IMR-90 (cell line): ENCODE measurements at regions not wholly inside any gene's neighbourhood (a gene's known extent, or its start where the extent isn't known, plus 50 kb on each side); places are given as distances from the start of the nearest gene placed in this dataset.

Experiments used
- ATAC-seq: fragments of 200-7000 bp; cut with Tn5 transposase; 2 replicates; pipeline ENCODE4 v1.9.1; 2020; ENCODE audit warnings: low read depth, mild to moderate bottlenecking, moderate library complexity
- BruUV-seq: library from RNA; stranded (reverse); fragments of 400-500 nt; replicated peaks from 2 replicates; lab custom pipeline; 2021; lab: Mats Ljungman, UMichigan
- CTCF ChIA-PET: fragments of 300-600 bp; formaldehyde crosslinking; extraction: SDS; loops from one replicate; lab custom pipeline; 2021; ENCODE audit warnings: antibody characterized with exemption; lab: Yijun Ruan, JAX
- POLR2A ChIA-PET: fragments of 300-600 bp; sonication (Branson Sonifier 250); formaldehyde crosslinking; loops from one replicate; lab custom pipeline; 2022; ENCODE audit warnings: antibody characterized with exemption; ENCODE audit not compliant: unreplicated experiment; lab: Charles Lee
- DNase-seq: peaks from one replicate; pipeline ENCODE4 v3.0.0; 2013
- H2AFZ ChIP-seq: replicated peaks from 2 replicates; pipeline ENCODE3; 2013; ENCODE audit warnings: low read length, mild to moderate bottlenecking; ENCODE audit not compliant: poor library complexity
- H2AK5ac ChIP-seq: 2 replicates; pipeline ENCODE4 v1.6.1; 2013; ENCODE audit warnings: low read depth, low read length, inconsistent platforms
- H2AK9ac ChIP-seq: replicated peaks from 2 replicates; pipeline ENCODE3; 2013; ENCODE audit warnings: mild to moderate bottlenecking, low read depth, low read length, moderate library complexity; ENCODE audit not compliant: poor library complexity
- H2BK120ac ChIP-seq: 2 replicates; pipeline ENCODE4 v1.6.1; 2013; ENCODE audit warnings: low read depth, low read length, inconsistent platforms
- H2BK15ac ChIP-seq: 3 replicates; pipeline ENCODE4 v1.6.1; 2013; ENCODE audit warnings: low read depth, low read length, inconsistent platforms
- H2BK20ac ChIP-seq: 2 replicates; pipeline ENCODE4 v1.6.1; 2013; ENCODE audit warnings: low read depth, mild to moderate bottlenecking, inconsistent platforms, low read length, moderate library complexity
- H2BK5ac ChIP-seq: 2 replicates; pipeline ENCODE4 v1.6.1; 2013; ENCODE audit warnings: mild to moderate bottlenecking, low read depth, low read length, inconsistent platforms; ENCODE audit not compliant: poor library complexity, severe bottlenecking
- H3K14ac ChIP-seq: replicated peaks from 2 replicates; pipeline ENCODE4 v1.6.1; 2013; ENCODE audit warnings: low read depth, low read length, inconsistent platforms
- H3K18ac ChIP-seq: 2 replicates; pipeline ENCODE4 v1.6.1; 2013; ENCODE audit warnings: low read depth, low read length, control low read depth
- H3K23ac ChIP-seq: 2 replicates; pipeline ENCODE4 v1.6.1; 2013; ENCODE audit warnings: low read depth, low read length, inconsistent platforms
- H3K27ac ChIP-seq: 2 replicates; pipeline ENCODE4 v1.5.1; 2013; ENCODE audit warnings: mild to moderate bottlenecking, control low read depth, low read length; ENCODE audit not compliant: insufficient read depth
- H3K27me3 ChIP-seq: 2 replicates; pipeline ENCODE4 v1.6.1; 2013; ENCODE audit warnings: low read length; ENCODE audit not compliant: control insufficient read depth, insufficient read depth
- H3K36me3 ChIP-seq: 2 replicates; pipeline ENCODE4 v1.6.1; 2013; ENCODE audit warnings: low read length, mixed read lengths; ENCODE audit not compliant: control insufficient read depth, insufficient read depth
- H3K4ac ChIP-seq: 2 replicates; pipeline ENCODE4 v1.6.1; 2013; ENCODE audit warnings: low read depth, low read length, inconsistent platforms
- H3K4me1 ChIP-seq: 2 replicates; pipeline ENCODE4 v1.6.1; 2013; ENCODE audit warnings: low read length, mixed read lengths; ENCODE audit not compliant: control insufficient read depth, insufficient read depth
- H3K4me2 ChIP-seq: 2 replicates; pipeline ENCODE4 v1.6.1; 2013; ENCODE audit warnings: low read depth, mild to moderate bottlenecking, control low read depth, low read length, moderate library complexity
- H3K4me3 ChIP-seq: 2 replicates; pipeline ENCODE4 v1.5.1; 2013; ENCODE audit warnings: low read depth, mild to moderate bottlenecking, control low read depth, low read length, moderate library complexity; ENCODE audit not compliant: insufficient read depth
- H3K56ac ChIP-seq: 2 replicates; pipeline ENCODE4 v1.6.1; 2013; ENCODE audit warnings: low read length, inconsistent platforms; ENCODE audit not compliant: insufficient read depth; ENCODE audit errors: extremely low read depth
- H3K79me1 ChIP-seq, 2 experiments: 2 replicates each; pipeline ENCODE4 v1.6.1; 2013; ENCODE audit warnings: low read length in 2 of 2, inconsistent platforms in 1 of 2, low read depth in 1 of 2
- H3K9ac ChIP-seq: 2 replicates; pipeline ENCODE4 v1.6.1; 2013; ENCODE audit warnings: low read depth, low read length, control low read depth
- H3K9me1 ChIP-seq: 2 replicates; pipeline ENCODE4 v1.6.1; 2013; ENCODE audit warnings: low read length, inconsistent platforms; ENCODE audit not compliant: insufficient read depth
- H3K9me3 ChIP-seq: 2 replicates; pipeline ENCODE4 v1.6.1; 2013; ENCODE audit warnings: low read length; ENCODE audit not compliant: control insufficient read depth, insufficient read depth
- H4K20me1 ChIP-seq: 2 replicates; pipeline ENCODE4 v1.6.1; 2013; ENCODE audit warnings: low read length, inconsistent platforms; ENCODE audit not compliant: insufficient read depth
- H4K5ac ChIP-seq: 2 replicates; pipeline ENCODE4 v1.6.1; 2013; ENCODE audit warnings: mild to moderate bottlenecking, low read depth, low read length, control low read depth
- H4K8ac ChIP-seq, 2 experiments: 2 replicates each; pipeline ENCODE4 v1.6.1; 2013; ENCODE audit warnings: low read depth in 2 of 2, low read length in 2 of 2, control low read depth in 1 of 2, inconsistent platforms in 1 of 2
- H4K91ac ChIP-seq: 2 replicates; pipeline ENCODE4 v1.6.1; 2013; ENCODE audit warnings: low read depth, low read length, inconsistent platforms; ENCODE audit not compliant: insufficient read depth
- BHLHE40 ChIP-seq: fragments of 150-350 bp; IDR thresholded peaks from 2 replicates; pipeline ENCODE4 v1.6.1; 2016; ENCODE audit warnings: mild to moderate bottlenecking, low read depth, low read length
- CEBPB ChIP-seq: IDR thresholded peaks from 2 replicates; pipeline ENCODE4 v1.6.1; 2012; ENCODE audit warnings: low read depth, low read length, improper control_type of control experiment
- FOS ChIP-seq: fragments of 150-350 bp; IDR thresholded peaks from 2 replicates; pipeline ENCODE4 v1.6.1; 2016; ENCODE audit warnings: low read depth, low read length
- MAFK ChIP-seq: IDR thresholded peaks from 2 replicates; pipeline ENCODE4 v1.6.1; 2012; ENCODE audit warnings: low read depth, low read length, improper control_type of control experiment
- MAZ ChIP-seq: IDR thresholded peaks from 2 replicates; pipeline ENCODE4 v1.6.1; 2012; ENCODE audit warnings: low read depth, mild to moderate bottlenecking, low read length, improper control_type of control experiment, moderate library complexity, borderline replicate concordance
- MXI1 ChIP-seq: IDR thresholded peaks from 2 replicates; pipeline ENCODE4 v1.6.1; 2012; ENCODE audit warnings: low read depth, mild to moderate bottlenecking, low read length, moderate library complexity, borderline replicate concordance
- NFE2L2 ChIP-seq: fragments of 150-350 bp; IDR thresholded peaks from 2 replicates; pipeline ENCODE4 v1.6.1; 2016; ENCODE audit warnings: low read depth, mild to moderate bottlenecking, low read length
- POLR2A ChIP-seq: IDR thresholded peaks from 2 replicates; pipeline ENCODE4 v1.6.1; 2012; ENCODE audit warnings: mild to moderate bottlenecking, low read depth, low read length
- RAD21 ChIP-seq: IDR thresholded peaks from 2 replicates; pipeline ENCODE4 v1.6.1; 2012; ENCODE audit warnings: low read length, improper control_type of control experiment
- RCOR1 ChIP-seq: IDR thresholded peaks from 2 replicates; pipeline ENCODE4 v1.6.1; 2012; ENCODE audit warnings: mild to moderate bottlenecking, low read length, improper control_type of control experiment; ENCODE audit not compliant: insufficient replicate concordance
- RFX5 ChIP-seq: IDR thresholded peaks from 2 replicates; pipeline ENCODE4 v1.8.0; 2012; ENCODE audit warnings: low read depth, mild to moderate bottlenecking, low read length, moderate library complexity
- SMC3 ChIP-seq: fragments of 150-350 bp; IDR thresholded peaks from 2 replicates; pipeline ENCODE4 v1.6.1; 2016; ENCODE audit warnings: low read depth, mild to moderate bottlenecking, antibody characterized with exemption, low read length, moderate library complexity
- USF2 ChIP-seq: fragments of 150-350 bp; IDR thresholded peaks from 2 replicates; pipeline ENCODE4 v1.6.1; 2017; ENCODE audit warnings: mild to moderate bottlenecking, antibody characterized with exemption, low read length, low read depth
- WGBS, 2 experiments: methylation state at CpG; one replicate each; pipeline versions ENCODE4 v1.1.5 to v1.1.7; 2013; ENCODE audit warnings: missing lambda C conversion rate in 2 of 2; ENCODE audit not compliant: insufficient read length in 1 of 2; ENCODE audit errors: extremely low coverage in 2 of 2; 5-methylcytosine and 5-hydroxymethylcytosine counted together
- dilution Hi-C: fragments of 300-500 bp; cut with HindIII; formaldehyde crosslinking; loops from one replicate; pipeline ENCODE4 v1.14.3; 2018; ENCODE audit warnings: low sequenced_read_pairs; ENCODE audit not compliant: unreplicated experiment
- in situ Hi-C: fragments of 300-500 bp; cut with MboI; formaldehyde crosslinking; loops from 3 replicates; pipeline ENCODE4 v1.14.3; 2019; ENCODE audit warnings: low sequenced_read_pairs, inconsistent platforms, mixed read lengths
- intact Hi-C: fragments of 100-400 bp; cut with micrococcal nuclease; formaldehyde crosslinking; loops from 2 replicates; pipeline ENCODE4 v1.10.0; 2022

DNA sequence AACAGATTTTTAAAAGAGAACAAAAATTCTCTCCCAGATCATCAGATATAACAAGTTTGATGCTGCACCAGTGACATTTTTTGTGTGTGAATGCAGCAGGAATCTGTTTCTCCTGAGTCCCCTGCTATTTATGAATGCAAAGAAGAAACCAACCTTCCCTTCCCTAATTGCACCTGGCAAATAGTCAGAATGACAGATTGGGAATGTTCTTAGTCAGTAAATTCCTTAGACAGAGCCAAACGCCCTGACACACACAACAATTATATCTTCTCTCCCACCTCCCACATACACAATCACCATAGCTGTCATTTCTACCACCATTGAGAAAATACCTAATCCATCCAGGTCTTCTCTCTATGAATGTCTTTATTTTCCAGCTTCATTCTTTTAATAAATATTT, 174.4 kb downstream of the ALG10B start:
- intact Hi-C loops: no loop called here
- no TSS peak for BruUV-seq
- ATAC-seq: no peak

More for the DNA sequence above, 174.4 kb downstream of the ALG10B start:
- H3K36me3 ChIP-seq: no peaks in the 10 kb centered on the region
- H4K8ac ChIP-seq: no peak overlapping the region
- H3K9ac ChIP-seq: no peak overlapping the region
- TF ChIP-seq POLR2A (no peak), USF2 (no peak), SMC3 (no peak), BHLHE40 (no peak), MAZ (no peak), MXI1 (no peak), MAFK (no peak), RFX5 (no peak), FOS (no peak), NFE2L2 (no peak), RAD21 (no peak), CEBPB (no peak), RCOR1 (no peak)
- H3K27ac ChIP-seq: no peak overlapping the region
- H3K4ac ChIP-seq: no peak overlapping the region
- no peaks in the 10 kb centered on the region for H3K4me1 ChIP-seq
- dilution Hi-C loops: no loop called here
- no peaks in the 10 kb centered on the region for H3K27me3 ChIP-seq
- no peak overlapping the region for H2BK5ac ChIP-seq
- H4K5ac ChIP-seq: no peak overlapping the region
- H3K9me3 ChIP-seq: peaks cover 6% of the 10 kb centered on the region; the same call in 1 of the 2 replicates
- POLR2A ChIA-PET: no interaction called here
- WGBS, 2 experiments: no CpG with 5 or more reads among the region's 1 CpG
- no peak overlapping the region for H3K18ac ChIP-seq
- H3K23ac ChIP-seq: no peak overlapping the region
- H3K14ac ChIP-seq: no peak overlapping the region
- H3K79me1 ChIP-seq: no peaks in the 10 kb centered on the region
- H4K20me1 ChIP-seq: no peaks in the 10 kb centered on the region
- H3K4me2 ChIP-seq: no peak overlapping the region
- no peak for DNase-seq
- H2AK5ac ChIP-seq: no peak overlapping the region
- H2BK120ac ChIP-seq: no peak overlapping the region
- H3K56ac ChIP-seq: no peak overlapping the region
- H4K91ac ChIP-seq: no peak overlapping the region
- H2BK15ac ChIP-seq: no peak overlapping the region
- no peak overlapping the region for H2AFZ ChIP-seq
- no peak overlapping the region for H2BK20ac ChIP-seq
- CTCF ChIA-PET: no interaction called here
- H3K4me3 ChIP-seq: no peak overlapping the region
- H3K9me1 ChIP-seq: no peaks in the 10 kb centered on the region
- in situ Hi-C loops: no loop called here
- no peak overlapping the region for H2AK9ac ChIP-seq
